Glutamatergic neuron (in vitro differentiated cells): ENCODE measurements at regions not wholly inside any gene's neighbourhood (a gene's known extent, or its start where the extent isn't known, plus 50 kb on each side); places are given as distances from the start of the nearest gene placed in this dataset.

Experiments used
- DNase-seq: peaks from one replicate; pipeline ENCODE4 v3.0.0; 2022
- H3K27ac Mint-ChIP-seq: one replicate; pipeline ENCODE4 v1.8.0; 2020; ENCODE audit warnings: mild to moderate bottlenecking, mixed read lengths, inconsistent platforms; ENCODE audit not compliant: unreplicated experiment
- H3K27me3 Mint-ChIP-seq: one replicate; pipeline ENCODE4 v1.8.0; 2020; ENCODE audit warnings: mild to moderate bottlenecking, moderate library complexity, mixed read lengths, inconsistent platforms; ENCODE audit not compliant: unreplicated experiment
- H3K36me3 Mint-ChIP-seq: one replicate; pipeline ENCODE4 v1.8.0; 2020; ENCODE audit warnings: mild to moderate bottlenecking, mixed read lengths, inconsistent platforms; ENCODE audit not compliant: unreplicated experiment
- H3K4me1 Mint-ChIP-seq: one replicate; pipeline ENCODE4 v1.8.0; 2020; ENCODE audit warnings: mild to moderate bottlenecking, low read depth, mixed read lengths, inconsistent platforms; ENCODE audit not compliant: unreplicated experiment
- H3K4me3 Mint-ChIP-seq: one replicate; pipeline ENCODE4 v1.8.0; 2020; ENCODE audit warnings: mild to moderate bottlenecking, mixed read lengths, inconsistent platforms; ENCODE audit not compliant: unreplicated experiment
- H3K9me3 Mint-ChIP-seq: one replicate; pipeline ENCODE4 v1.8.0; 2020; ENCODE audit warnings: mild to moderate bottlenecking, moderate library complexity, mixed read lengths, inconsistent platforms; ENCODE audit not compliant: unreplicated experiment
- CTCF ChIP-seq: fragments of 200-600 bp; sonication (generic); IDR thresholded peaks from one replicate; pipeline ENCODE4 v1.5.0; 2021; ENCODE audit not compliant: partially characterized antibody, unreplicated experiment

GRCh38 chr2:195473862-195474261, 183.2 kb upstream of the SLC39A10 start:
- TF ChIP-seq CTCF = no peak
- Mint-ChIP-seq H3K4me1 (no peaks in the 10 kb centered on the region), H3K27me3 (no peaks in the 10 kb centered on the region), H3K4me3 (no peak overlapping the region), H3K27ac (no peak overlapping the region), H3K36me3 (no peaks in the 10 kb centered on the region), H3K9me3 (no peaks in the 10 kb centered on the region)
- no peak for DNase-seq

- no peaks in the 10 kb centered on the region for H3K36me3 Mint-ChIP-seq
- H3K27ac Mint-ChIP-seq = no peak overlapping the region
- H3K9me3 Mint-ChIP-seq = no peaks in the 10 kb centered on the region
- DNase-seq = no peak
- no peaks in the 10 kb centered on the region for H3K27me3 Mint-ChIP-seq
- no peak for TF ChIP-seq CTCF
- no peaks in the 10 kb centered on the region for H3K4me1 Mint-ChIP-seq
- H3K4me3 Mint-ChIP-seq = no peak overlapping the region
Measured at GRCh38 chr2:195472501-195473234, 184.4 kb upstream of the SLC39A10 start.

GRCh38 chr2:195471807-195472206, 185.2 kb upstream of the SLC39A10 start:
- DNase-seq = no peak
- no peaks in the 10 kb centered on the region for H3K9me3 Mint-ChIP-seq
- no peaks in the 10 kb centered on the region for H3K27me3 Mint-ChIP-seq
- TF ChIP-seq CTCF = no peak
- no peak overlapping the region for H3K27ac Mint-ChIP-seq
- H3K36me3 Mint-ChIP-seq = no peaks in the 10 kb centered on the region
- no peaks in the 10 kb centered on the region for H3K4me1 Mint-ChIP-seq
- no peak overlapping the region for H3K4me3 Mint-ChIP-seq

GRCh38 chr2:195471163-195471562, 185.9 kb upstream of the SLC39A10 start:
- Mint-ChIP-seq H3K4me3 (no peak overlapping the region), H3K36me3 (no peaks in the 10 kb centered on the region), H3K27ac (no peak overlapping the region), H3K9me3 (no peaks in the 10 kb centered on the region), H3K27me3 (no peaks in the 10 kb centered on the region), H3K4me1 (no peaks in the 10 kb centered on the region)
- TF ChIP-seq CTCF = no peak
- no peak for DNase-seq

GRCh38 chr2:195470622-195471021, 186.4 kb upstream of the SLC39A10 start:
- Mint-ChIP-seq H3K9me3 (no peaks in the 10 kb centered on the region), H3K27ac (no peak overlapping the region), H3K4me3 (no peak overlapping the region), H3K27me3 (no peaks in the 10 kb centered on the region), H3K4me1 (no peaks in the 10 kb centered on the region), H3K36me3 (no peaks in the 10 kb centered on the region)
- DNase-seq = no peak
- TF ChIP-seq CTCF = no peak
